ENCODE measurements at regions not wholly inside any gene's neighbourhood (a gene's known extent, or its start where the extent isn't known, plus 50 kb on each side); places are given as distances from the start of the nearest gene placed in this dataset.

DNA sequence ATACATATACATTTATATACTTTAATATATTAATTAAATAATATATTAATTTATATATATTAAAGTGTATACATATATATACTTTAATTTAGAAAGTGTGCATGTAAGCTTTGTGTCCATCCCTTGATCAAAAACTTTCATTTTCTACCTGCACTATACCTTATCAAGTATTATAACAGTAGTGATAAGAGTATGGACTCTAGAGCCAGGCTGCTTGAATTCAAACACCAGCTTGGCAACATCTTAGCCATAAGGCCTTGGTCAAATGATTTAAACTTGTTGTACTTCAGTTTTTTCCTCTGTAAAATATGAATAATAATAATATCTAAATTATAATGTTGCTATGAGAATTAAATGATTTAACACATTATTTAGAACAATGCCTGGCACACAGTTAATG is 327.6 kb upstream of the NECTIN3 start:
- no peaks in the 10 kb centered on the region for H3K9me3 Mint-ChIP-seq
- H3K4me3 Mint-ChIP-seq (ENCODE audit: low read depth) = no peak overlapping the region
- H3K4me1 Mint-ChIP-seq (ENCODE audit: low read depth) = no peaks in the 10 kb centered on the region
- no peak overlapping the region for H3K27ac Mint-ChIP-seq
- peaks cover 7% of the 10 kb centered on the region for H3K27me3 Mint-ChIP-seq (ENCODE audit: low read depth)
- no peaks in the 10 kb centered on the region for H3K36me3 Mint-ChIP-seq (ENCODE audit: low read depth)
- DNase-seq (ENCODE audit: low spot score) = no peak
- intact Hi-C loops (cut with micrococcal nuclease) = no loop called here

DNA sequence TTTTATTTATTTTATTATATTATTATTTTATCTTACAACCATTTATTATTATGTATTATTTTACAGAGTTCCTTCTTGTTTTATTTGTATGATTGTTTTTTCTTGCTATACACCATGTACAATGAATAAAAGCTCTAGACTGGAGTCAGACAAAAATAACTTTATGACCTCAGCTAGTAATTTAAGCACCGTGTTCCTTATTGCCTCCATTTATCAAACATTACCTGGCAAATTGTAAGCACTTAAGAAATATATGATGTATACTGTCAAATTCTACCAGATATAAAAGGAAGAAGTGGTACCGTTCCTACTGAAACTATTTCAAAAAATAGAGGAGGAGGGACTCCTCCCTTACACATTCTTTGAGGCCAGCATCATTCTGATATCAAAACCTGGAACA is 326.9 kb upstream of the NECTIN3 start:
- intact Hi-C loops (cut with micrococcal nuclease) = no loop called here
- H3K4me1 Mint-ChIP-seq (ENCODE audit: low read depth) = no peaks in the 10 kb centered on the region

DNA sequence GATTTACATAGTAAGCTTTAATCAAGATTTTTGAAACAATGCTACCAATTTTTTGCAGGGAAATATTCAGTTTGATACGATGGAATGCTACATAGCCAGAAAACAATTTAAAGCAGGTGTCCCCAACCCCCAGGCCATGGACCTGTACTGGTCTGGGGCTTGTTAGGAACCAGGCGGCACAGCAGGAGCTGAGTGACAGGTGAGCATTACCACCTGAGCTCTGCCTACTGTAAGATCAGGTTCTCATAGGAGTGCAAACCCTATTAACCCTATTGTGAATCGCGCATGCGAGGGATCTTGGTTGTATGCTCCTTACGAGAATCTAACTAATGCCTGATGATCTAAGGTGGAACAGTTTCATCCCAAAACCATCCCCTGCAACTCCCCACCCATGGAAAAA is 322.6 kb upstream of the NECTIN3 start:
- Mint-ChIP-seq H3K4me1 (ENCODE audit: low read depth) (no peaks in the 10 kb centered on the region), H3K27ac (no peak overlapping the region), H3K36me3 (ENCODE audit: low read depth) (no peaks in the 10 kb centered on the region), H3K4me3 (ENCODE audit: low read depth) (no peak overlapping the region), H3K27me3 (ENCODE audit: low read depth) (peaks cover 5% of the 10 kb centered on the region), H3K9me3 (no peaks in the 10 kb centered on the region)
- intact Hi-C loops (cut with micrococcal nuclease) = no loop called here
- DNase-seq (ENCODE audit: low spot score) = no peak

More for the DNA sequence above, 326.9 kb upstream of the NECTIN3 start:
- Mint-ChIP-seq H3K36me3 (ENCODE audit: low read depth) (no peaks in the 10 kb centered on the region), H3K27me3 (ENCODE audit: low read depth) (peaks cover 7% of the 10 kb centered on the region), H3K27ac (no peak overlapping the region), H3K9me3 (no peaks in the 10 kb centered on the region), H3K4me3 (ENCODE audit: low read depth) (no peak overlapping the region)
- no peak for DNase-seq (ENCODE audit: low spot score)

DNA sequence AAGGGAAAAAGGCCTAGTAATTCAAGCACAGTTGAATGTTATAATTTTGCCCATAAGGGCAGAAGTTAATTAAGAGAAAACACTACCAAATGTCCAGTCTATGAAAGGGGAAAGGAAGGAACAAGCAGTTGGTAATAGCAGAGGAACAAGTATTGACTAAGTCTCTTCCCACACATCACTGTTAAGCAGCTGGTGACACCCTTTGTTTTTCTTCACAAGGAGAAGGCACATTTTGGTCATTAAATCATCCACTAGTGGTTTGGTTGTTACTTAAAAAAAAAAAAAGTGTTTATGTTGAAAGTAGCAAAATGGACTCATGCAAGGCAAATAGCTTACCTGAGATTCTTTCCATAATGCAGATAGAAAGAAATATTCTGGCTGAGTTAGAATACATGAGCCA is 321.4 kb upstream of the NECTIN3 start:
- no peaks in the 10 kb centered on the region for H3K4me1 Mint-ChIP-seq (ENCODE audit: low read depth)
- peaks cover 5% of the 10 kb centered on the region for H3K27me3 Mint-ChIP-seq (ENCODE audit: low read depth)
- DNase-seq (ENCODE audit: low spot score) = no peak
- H3K36me3 Mint-ChIP-seq (ENCODE audit: low read depth) = no peaks in the 10 kb centered on the region
- no peak overlapping the region for H3K27ac Mint-ChIP-seq
- intact Hi-C loops (cut with micrococcal nuclease) = no loop called here
- no peak overlapping the region for H3K4me3 Mint-ChIP-seq (ENCODE audit: low read depth)
- no peaks in the 10 kb centered on the region for H3K9me3 Mint-ChIP-seq

DNA sequence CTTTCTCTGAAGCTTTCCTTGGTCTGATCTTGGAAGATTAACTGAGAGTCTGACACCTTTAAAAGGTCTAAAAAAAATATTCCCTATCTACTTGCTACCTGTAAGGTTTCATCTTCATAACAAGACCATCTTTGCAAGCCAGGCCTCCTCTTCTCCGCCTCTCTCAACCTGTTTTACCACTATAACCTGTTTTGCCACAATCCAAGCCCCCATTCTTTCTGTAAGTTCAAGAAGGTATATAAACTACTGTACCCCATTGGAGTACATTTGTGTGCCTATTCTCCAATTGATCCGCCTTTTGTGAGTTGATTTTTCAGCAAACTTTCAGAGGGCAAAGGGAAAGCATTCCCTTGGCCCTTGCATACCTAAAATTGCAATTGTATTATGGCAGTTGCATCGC is 319.3 kb upstream of the NECTIN3 start:
- DNase-seq (ENCODE audit: low spot score) = no peak
- H3K9me3 Mint-ChIP-seq = no peaks in the 10 kb centered on the region
- no peak overlapping the region for H3K27ac Mint-ChIP-seq
- H3K27me3 Mint-ChIP-seq (ENCODE audit: low read depth) = peaks cover 5% of the 10 kb centered on the region
- H3K36me3 Mint-ChIP-seq (ENCODE audit: low read depth) = no peaks in the 10 kb centered on the region
- intact Hi-C loops (cut with micrococcal nuclease) = no loop called here
- H3K4me1 Mint-ChIP-seq (ENCODE audit: low read depth) = no peaks in the 10 kb centered on the region
- no peak overlapping the region for H3K4me3 Mint-ChIP-seq (ENCODE audit: low read depth)

DNA sequence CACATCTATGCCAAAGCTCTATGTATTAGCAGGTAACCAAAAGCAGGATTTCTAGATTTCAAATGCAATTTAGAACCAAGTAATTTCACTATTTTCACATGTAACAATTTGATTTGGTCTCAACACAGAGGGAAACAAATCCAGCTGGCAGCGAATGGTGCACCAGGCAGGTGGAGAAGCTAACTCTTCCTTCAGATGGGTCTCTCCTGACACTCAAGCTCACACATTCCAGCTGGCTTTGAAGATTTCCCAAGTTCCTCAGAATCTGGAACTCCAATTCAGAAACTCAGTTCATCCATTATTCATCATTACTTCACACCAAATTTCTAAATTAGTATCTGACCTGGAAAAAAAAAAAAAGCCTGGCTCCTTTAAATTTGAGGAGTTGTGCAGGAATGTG is 318.1 kb upstream of the NECTIN3 start:
- DNase-seq (ENCODE audit: low spot score) = no peak
- intact Hi-C loops (cut with micrococcal nuclease) = no loop called here
- no peaks in the 10 kb centered on the region for H3K9me3 Mint-ChIP-seq
- peaks cover 5% of the 10 kb centered on the region for H3K27me3 Mint-ChIP-seq (ENCODE audit: low read depth)
- H3K4me3 Mint-ChIP-seq (ENCODE audit: low read depth) = no peak overlapping the region
- no peak overlapping the region for H3K27ac Mint-ChIP-seq
- H3K4me1 Mint-ChIP-seq (ENCODE audit: low read depth) = no peaks in the 10 kb centered on the region
- H3K36me3 Mint-ChIP-seq (ENCODE audit: low read depth) = no peaks in the 10 kb centered on the region

DNA sequence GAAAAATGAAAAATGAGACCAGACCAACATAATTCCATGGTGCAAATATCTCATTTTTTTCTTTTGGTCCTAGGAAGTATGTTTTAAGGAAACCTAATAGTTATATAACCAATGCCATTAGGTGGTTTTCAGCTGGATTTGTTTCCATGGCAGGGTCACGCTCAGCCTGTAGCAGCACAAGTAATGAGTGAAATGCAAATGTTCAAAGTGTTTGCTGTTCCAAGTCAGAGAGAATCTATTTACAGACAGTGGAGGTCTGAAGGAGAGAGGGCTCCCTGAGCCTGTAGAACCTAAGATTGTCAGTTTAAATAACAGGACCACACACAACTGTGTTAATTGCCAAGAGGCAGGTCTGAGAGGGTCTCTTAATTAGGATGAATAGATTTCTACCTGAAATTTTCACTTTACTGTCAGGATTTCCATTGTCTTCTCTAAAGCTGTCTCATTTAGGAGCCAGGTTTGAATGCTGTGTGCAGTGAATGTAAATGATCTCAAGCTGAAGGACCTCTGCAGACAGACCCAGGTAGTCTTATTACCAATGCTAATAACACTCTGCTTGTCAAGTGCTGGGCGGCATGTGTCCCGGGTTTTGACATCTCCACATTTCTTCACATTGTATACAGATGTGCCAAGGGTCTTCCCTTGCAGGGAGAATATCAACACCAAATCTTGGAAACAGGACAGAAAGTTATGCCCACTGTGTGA is 317.3 kb upstream of the NECTIN3 start:
- no peaks in the 10 kb centered on the region for H3K4me1 Mint-ChIP-seq (ENCODE audit: low read depth)
- no peak for DNase-seq (ENCODE audit: low spot score)
- intact Hi-C loops (cut with micrococcal nuclease) = no loop called here
- peaks cover 5% of the 10 kb centered on the region for H3K27me3 Mint-ChIP-seq (ENCODE audit: low read depth)
- no peak overlapping the region for H3K4me3 Mint-ChIP-seq (ENCODE audit: low read depth)
- H3K36me3 Mint-ChIP-seq (ENCODE audit: low read depth) = no peaks in the 10 kb centered on the region
- H3K27ac Mint-ChIP-seq = no peak overlapping the region
- H3K9me3 Mint-ChIP-seq = no peaks in the 10 kb centered on the region

DNA sequence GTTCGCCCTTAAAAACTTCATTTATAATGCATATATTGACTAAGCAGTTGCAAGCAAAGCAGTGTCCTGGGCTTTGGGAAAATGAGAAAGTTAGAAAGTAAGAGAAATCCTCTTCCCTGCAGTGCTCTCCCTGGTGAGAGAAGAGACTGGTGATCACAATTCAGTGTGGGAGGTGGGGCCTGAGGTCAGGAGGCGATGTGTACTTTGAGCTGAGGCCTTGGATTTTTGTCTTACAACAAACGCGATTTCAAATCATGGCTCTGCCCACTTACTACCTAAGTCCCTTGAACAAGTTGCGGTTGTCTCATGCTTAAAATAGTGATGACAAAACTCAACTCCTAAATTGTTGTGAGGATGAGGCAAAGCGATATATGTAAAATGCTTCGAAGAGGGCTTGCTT is 316.3 kb upstream of the NECTIN3 start:
- no peaks in the 10 kb centered on the region for H3K4me1 Mint-ChIP-seq (ENCODE audit: low read depth)
- intact Hi-C loops (cut with micrococcal nuclease) = no loop called here
- H3K27me3 Mint-ChIP-seq (ENCODE audit: low read depth) = peaks cover 5% of the 10 kb centered on the region
- no peaks in the 10 kb centered on the region for H3K36me3 Mint-ChIP-seq (ENCODE audit: low read depth)
- no peak overlapping the region for H3K4me3 Mint-ChIP-seq (ENCODE audit: low read depth)
- H3K9me3 Mint-ChIP-seq = no peaks in the 10 kb centered on the region
- H3K27ac Mint-ChIP-seq = no peak overlapping the region
- no peak for DNase-seq (ENCODE audit: low spot score)

DNA sequence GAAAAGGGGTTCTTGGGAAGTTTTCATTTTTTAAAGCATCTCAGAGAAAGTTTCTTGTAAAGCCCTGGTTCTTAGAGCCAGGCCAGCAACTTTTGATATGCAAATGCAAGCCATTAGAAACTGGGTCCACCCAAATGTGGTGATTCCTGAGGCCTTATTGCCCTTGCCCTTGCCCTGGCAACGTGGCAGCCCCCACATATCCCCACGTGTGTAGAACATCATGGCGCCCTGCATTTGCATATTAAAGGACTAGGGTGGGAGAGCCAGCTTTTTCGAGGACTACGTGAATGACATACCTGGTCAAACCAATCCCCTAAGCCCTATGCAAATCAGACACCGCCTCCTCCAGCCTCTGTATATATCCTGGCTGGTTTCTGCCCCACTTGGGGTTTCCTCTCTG is 314.9 kb upstream of the NECTIN3 start:
- Mint-ChIP-seq H3K4me3 (ENCODE audit: low read depth) (no peak overlapping the region), H3K36me3 (ENCODE audit: low read depth) (no peaks in the 10 kb centered on the region), H3K27me3 (ENCODE audit: low read depth) (peaks cover 7% of the 10 kb centered on the region), H3K27ac (no peak overlapping the region), H3K4me1 (ENCODE audit: low read depth) (no peaks in the 10 kb centered on the region), H3K9me3 (no peaks in the 10 kb centered on the region)
- intact Hi-C loops (cut with micrococcal nuclease) = no loop called here
- no peak for DNase-seq (ENCODE audit: low spot score)

DNA sequence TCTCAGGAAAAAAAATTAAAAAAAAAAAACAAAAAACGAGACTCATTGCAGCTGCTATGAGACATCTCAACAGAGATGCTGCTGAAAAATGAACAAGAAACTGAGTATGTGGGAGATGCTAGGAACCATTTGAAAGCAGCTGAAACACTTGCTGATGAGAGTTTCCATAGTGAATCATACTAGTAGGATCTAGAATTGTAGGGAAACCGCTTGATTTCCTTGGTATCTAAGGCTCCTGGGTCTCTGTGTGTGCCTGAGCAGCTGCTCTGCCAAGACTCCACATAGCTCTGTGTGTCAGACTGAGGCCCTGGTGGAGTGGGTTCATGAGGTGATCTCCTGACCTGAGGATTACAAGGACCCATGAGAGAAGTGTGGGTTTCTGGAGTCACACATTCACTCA is 313.4 kb upstream of the NECTIN3 start:
- Mint-ChIP-seq H3K36me3 (ENCODE audit: low read depth) (no peaks in the 10 kb centered on the region), H3K27ac (no peak overlapping the region), H3K27me3 (ENCODE audit: low read depth) (peaks cover 4% of the 10 kb centered on the region), H3K9me3 (no peaks in the 10 kb centered on the region), H3K4me3 (ENCODE audit: low read depth) (no peak overlapping the region), H3K4me1 (ENCODE audit: low read depth) (no peaks in the 10 kb centered on the region)
- DNase-seq (ENCODE audit: low spot score) = no peak
- intact Hi-C loops (cut with micrococcal nuclease) = no loop called here

DNA sequence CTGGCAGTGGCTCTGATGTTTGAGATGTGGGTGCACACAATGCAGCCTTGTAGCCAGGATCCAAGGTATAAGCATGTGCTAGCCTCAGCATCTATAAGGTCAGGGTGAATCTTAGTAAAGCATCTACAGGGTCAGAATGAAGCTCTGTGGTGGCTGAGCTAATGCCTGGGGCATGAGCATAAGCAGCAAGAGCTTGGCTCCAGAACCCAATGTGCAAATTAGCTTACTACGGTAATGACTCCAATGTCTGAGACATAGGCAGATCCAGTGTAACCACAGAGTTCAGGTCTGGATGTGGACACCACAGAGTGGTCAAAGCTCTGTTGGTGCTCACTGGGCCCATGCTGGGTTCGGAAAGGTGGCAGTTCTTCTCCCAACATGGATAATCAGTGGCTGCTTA is 304.5 kb upstream of the NECTIN3 start:
- Mint-ChIP-seq H3K4me1 (ENCODE audit: low read depth) (peaks cover 5% of the 10 kb centered on the region), H3K4me3 (ENCODE audit: low read depth) (no peak overlapping the region), H3K27me3 (ENCODE audit: low read depth) (peaks cover 11% of the 10 kb centered on the region), H3K36me3 (ENCODE audit: low read depth) (no peaks in the 10 kb centered on the region), H3K9me3 (no peaks in the 10 kb centered on the region), H3K27ac (no peak overlapping the region)
- DNase-seq (ENCODE audit: low spot score) = no peak
- intact Hi-C loops (cut with micrococcal nuclease) = no loop called here

DNA sequence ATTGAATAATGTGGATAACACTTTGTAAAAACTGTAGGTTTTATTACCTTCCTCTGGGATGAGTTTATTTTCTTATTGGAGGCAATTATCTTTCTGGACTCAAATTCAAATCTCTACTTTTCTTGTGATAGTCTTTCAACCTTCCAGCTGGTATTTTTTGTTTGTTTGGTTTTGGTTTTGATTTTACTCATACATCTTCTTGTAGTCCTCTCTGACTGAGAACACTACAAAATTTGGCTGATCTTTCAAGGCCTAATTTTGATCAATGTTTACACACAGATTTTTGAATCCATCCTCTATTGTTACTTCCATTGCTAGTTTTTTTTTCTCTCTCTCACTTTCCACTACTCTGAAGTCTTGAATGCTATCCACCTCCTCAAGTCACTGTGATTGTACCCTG is 303.8 kb upstream of the NECTIN3 start:
- no peaks in the 10 kb centered on the region for H3K9me3 Mint-ChIP-seq
- H3K36me3 Mint-ChIP-seq (ENCODE audit: low read depth) = no peaks in the 10 kb centered on the region
- DNase-seq (ENCODE audit: low spot score) = no peak
- H3K27me3 Mint-ChIP-seq (ENCODE audit: low read depth) = peaks cover 11% of the 10 kb centered on the region
- intact Hi-C loops (cut with micrococcal nuclease) = no loop called here
- H3K4me1 Mint-ChIP-seq (ENCODE audit: low read depth) = peaks cover 5% of the 10 kb centered on the region
- no peak overlapping the region for H3K4me3 Mint-ChIP-seq (ENCODE audit: low read depth)
- H3K27ac Mint-ChIP-seq = no peak overlapping the region

DNA sequence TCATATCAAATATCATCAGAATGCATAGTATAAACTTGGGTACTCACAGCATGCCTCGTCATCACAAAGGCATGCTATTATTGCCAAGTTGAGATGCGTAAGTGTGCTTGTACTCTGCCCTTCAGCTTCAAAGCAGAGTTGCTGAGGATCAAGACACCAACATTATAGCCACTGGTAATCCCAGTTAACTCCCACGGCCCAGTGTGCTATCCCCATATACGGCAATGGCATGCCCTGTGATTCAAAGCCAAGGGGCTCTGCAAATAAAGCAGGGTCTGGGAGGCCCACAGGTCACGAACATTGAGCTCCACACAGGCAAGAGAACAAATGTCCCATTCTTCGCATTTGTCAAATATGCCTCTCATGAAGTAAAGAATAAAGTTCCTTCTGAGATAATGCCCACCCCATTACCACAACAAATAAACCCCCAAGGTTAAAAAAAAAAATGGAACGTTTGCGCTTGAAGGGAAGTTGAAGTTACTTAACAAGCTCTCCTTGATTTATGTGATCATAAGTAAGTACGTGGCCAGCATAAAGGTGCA is 298.1 kb upstream of the NECTIN3 start:
- Mint-ChIP-seq H3K27me3 (ENCODE audit: low read depth) (no peaks in the 10 kb centered on the region), H3K36me3 (ENCODE audit: low read depth) (no peaks in the 10 kb centered on the region), H3K4me3 (ENCODE audit: low read depth) (no peak overlapping the region), H3K9me3 (no peaks in the 10 kb centered on the region), H3K27ac (no peak overlapping the region), H3K4me1 (ENCODE audit: low read depth) (no peaks in the 10 kb centered on the region)
- DNase-seq (ENCODE audit: low spot score) = no peak
- intact Hi-C loops (cut with micrococcal nuclease) = no loop called here
